B cell (primary cell): ENCODE measurements at regions not wholly inside any gene's neighbourhood (a gene's known extent, or its start where the extent isn't known, plus 50 kb on each side); places are given as distances from the start of the nearest gene placed in this dataset.
"Not testable (repeated sequence)": the region's sequence is repeated elsewhere in the genome, so short reads cannot be mapped to it uniquely, and the experiment has no call there.

Source experiments
- ATAC-seq: fragments of 200-7000 bp; cut with Tn5 transposase; one replicate; pipeline ENCODE4 v1.10.0; 2021; ENCODE audit warnings: low read depth, mild to moderate bottlenecking, moderate number of reproducible peaks, moderate library complexity
- CTCF ChIA-PET: fragments of 350-600 bp; sonication (Branson Sonifier 250); formaldehyde crosslinking; loops from one replicate; lab custom pipeline; 2021; ENCODE audit warnings: antibody characterized with exemption, inconsistent platforms; lab: Charles Lee
- POLR2A ChIA-PET: fragments of 350-600 bp; sonication (Branson Sonifier 250); formaldehyde crosslinking; loops from one replicate; lab custom pipeline; 2021; ENCODE audit warnings: antibody characterized with exemption; lab: Charles Lee
- DNase-seq: peaks from one replicate; pipeline ENCODE4 v3.0.0; 2013
- H2AFZ ChIP-seq: 2 replicates; pipeline ENCODE4 v1.6.1; 2012; ENCODE audit warnings: mild to moderate bottlenecking, low read depth, low read length; ENCODE audit not compliant: insufficient read depth, poor library complexity, severe bottlenecking
- H3K27ac ChIP-seq, 2 donors: 1 replicate in 1 of 2; 2 replicates in 1 of 2; pipeline ENCODE4 v1.5.1; 2012 to 2013; ENCODE audit warnings: low read length in 2 of 2, mild to moderate bottlenecking in 2 of 2, moderate library complexity in 1 of 2
- H3K27me3 ChIP-seq, 4 experiments: fragments of 200-600 bp in 1 of 4; sonication (generic) in 1 of 4; replicated peaks in 1 of 4; 1 replicate in 2 of 4; 2 replicates in 2 of 4; pipeline versions ENCODE4 v1.6.1 to v1.7.0; 2013 to 2016; ENCODE audit warnings: low read length in 3 of 4, mild to moderate bottlenecking in 2 of 4, mixed read lengths in 1 of 4, moderate library complexity in 1 of 4; ENCODE audit not compliant: insufficient read depth in 4 of 4, control insufficient read depth in 3 of 4; ENCODE audit errors: control extremely low read depth in 1 of 4
- H3K36me3 ChIP-seq, 2 experiments: replicated peaks in 1 of 2; 1 replicate in 1 of 2; 2 replicates in 1 of 2; pipeline versions ENCODE4 v1.6.1 to v1.7.1; 2013; ENCODE audit warnings: low read length in 1 of 2; ENCODE audit not compliant: insufficient read depth in 2 of 2, control insufficient read depth in 1 of 2; ENCODE audit errors: control extremely low read depth in 1 of 2, extremely low read depth in 1 of 2
- H3K4me1 ChIP-seq, 2 donors: fragments of 200-600 bp in 1 of 2; sonication (generic) in 1 of 2; 1 replicate in 1 of 2; 2 replicates in 1 of 2; pipeline versions ENCODE4 v1.5.1 to v1.6.1; 2013 to 2017; ENCODE audit warnings: low read length in 2 of 2; ENCODE audit not compliant: control insufficient read depth in 2 of 2, insufficient read depth in 2 of 2
- H3K4me2 ChIP-seq: replicated peaks from 2 replicates; pipeline ENCODE3; 2012; ENCODE audit warnings: mild to moderate bottlenecking, low read depth, low read length; ENCODE audit not compliant: poor library complexity, severe bottlenecking
- H3K4me3 ChIP-seq, 5 experiments: fragments of 200-600 bp in 1 of 5; sonication (generic) in 1 of 5; 1 replicate in 3 of 5; 2 replicates in 2 of 5; pipeline versions ENCODE4 v1.5.1 to v1.7.0; 2011 to 2016; ENCODE audit warnings: low read length in 4 of 5, mild to moderate bottlenecking in 4 of 5, low read depth in 2 of 5, control low read depth in 1 of 5, moderate library complexity in 1 of 5; ENCODE audit not compliant: insufficient read depth in 1 of 5; ENCODE audit errors: control extremely low read depth in 1 of 5, extremely low read depth in 1 of 5
- H3K79me2 ChIP-seq: fragments of 200-600 bp; sonication (generic); one replicate; pipeline ENCODE4 v1.6.0; 2016; ENCODE audit warnings: low read length; ENCODE audit not compliant: control insufficient read depth, insufficient read depth
- H3K9ac ChIP-seq: fragments of 200-600 bp; sonication (generic); 2 replicates; pipeline ENCODE4 v1.6.1; 2017; ENCODE audit warnings: mild to moderate bottlenecking, low read length, moderate library complexity
- H3K9me3 ChIP-seq, 3 donors: one replicate each; pipeline versions ENCODE4 v1.6.1 to v1.7.1; 2013; ENCODE audit warnings: low read length in 2 of 3; ENCODE audit not compliant: control insufficient read depth in 2 of 3, insufficient read depth in 1 of 3; ENCODE audit errors: control extremely low read depth in 1 of 3
- H4K20me1 ChIP-seq: 2 replicates; pipeline ENCODE4 v1.6.0; 2012; ENCODE audit warnings: mild to moderate bottlenecking, low read length; ENCODE audit not compliant: insufficient read depth, control insufficient read depth, poor library complexity, severe bottlenecking
- H3K27ac Mint-ChIP-seq: one replicate; pipeline ENCODE4 v1.8.0; 2021; ENCODE audit warnings: mixed read lengths
- H3K27me3 Mint-ChIP-seq: one replicate; pipeline ENCODE4 v1.8.0; 2021; ENCODE audit warnings: mixed read lengths
- H3K4me1 Mint-ChIP-seq: one replicate; pipeline ENCODE4 v1.8.0; 2021; ENCODE audit warnings: mixed read lengths
- H3K4me3 Mint-ChIP-seq: one replicate; pipeline ENCODE4 v1.8.0; 2021; ENCODE audit warnings: mixed read lengths
- H3K9me3 Mint-ChIP-seq: one replicate; pipeline ENCODE4 v1.8.0; 2022; ENCODE audit warnings: mixed read lengths; ENCODE audit not compliant: insufficient read depth
- EZH2 ChIP-seq: IDR thresholded peaks from 2 replicates; pipeline ENCODE4 v1.6.1; 2012; ENCODE audit warnings: borderline replicate concordance, low read depth, mild to moderate bottlenecking, moderate library complexity, low read length; ENCODE audit not compliant: insufficient read depth, poor library complexity, severe bottlenecking
- WGBS: methylation state at CpG from one replicate; pipeline ENCODE4 v1.1.5; 2013; ENCODE audit warnings: missing lambda C conversion rate; ENCODE audit not compliant: insufficient coverage; 5-methylcytosine and 5-hydroxymethylcytosine counted together
- intact Hi-C: fragments of 100-400 bp; cut with micrococcal nuclease; formaldehyde crosslinking; loops from one replicate; pipeline ENCODE4 v1.10.0; 2022
- TF ChIP-seq, protein P1 (sequence below): fragments of 200-600 bp; IDR thresholded peaks from one replicate; pipeline ENCODE4 v1.8.0; 2022; ENCODE audit warnings: antibody characterized with exemption, mild to moderate bottlenecking

DNA sequence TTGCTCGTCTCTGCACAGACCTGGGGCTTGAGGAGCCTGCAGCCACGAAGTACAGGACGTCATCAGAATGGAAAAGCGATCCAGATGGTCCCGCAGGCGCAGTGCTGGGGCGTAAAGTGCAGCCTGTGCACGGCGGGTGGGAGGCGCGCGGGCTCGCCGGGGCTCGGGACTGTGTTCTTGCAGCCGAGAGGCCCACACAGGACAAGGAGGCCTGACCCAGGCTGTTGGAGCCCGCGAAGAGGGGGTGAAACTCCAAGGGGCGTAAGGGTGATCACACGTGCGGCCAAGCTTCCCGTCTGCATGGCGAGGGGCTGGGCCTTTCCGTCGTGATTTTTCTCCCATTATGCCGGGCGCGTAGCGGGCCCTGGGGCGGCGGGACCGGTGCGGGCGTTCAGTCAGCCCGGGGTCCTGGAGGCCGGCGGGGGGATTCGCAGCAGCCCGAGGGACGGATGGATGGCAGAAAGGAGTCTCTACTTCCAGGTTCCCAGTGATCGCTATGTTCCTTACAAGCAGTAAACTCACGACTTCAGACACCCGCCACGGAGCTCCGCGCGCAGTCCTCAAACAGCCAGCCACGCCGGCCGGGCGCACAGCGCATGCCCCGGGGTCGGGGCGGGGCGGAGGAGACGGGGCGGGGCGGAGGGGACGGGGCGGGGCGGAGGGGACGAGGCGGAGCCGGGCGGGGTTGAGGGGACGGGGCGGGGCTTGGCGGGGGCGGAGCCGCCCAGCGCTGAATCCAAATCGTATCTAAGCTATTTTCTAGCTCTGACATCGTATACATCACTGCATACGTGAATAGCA is 141.0 kb upstream of the KCNJ18 start:
- H4K20me1 ChIP-seq, result no peaks in the 10 kb centered on the region
- H3K27me3 ChIP-seq, result peaks cover 0 to 16% (median 4%) of the 10 kb centered on the region in 4 experiments
- WGBS, result under 1% methylated on average over 51 of the region's 75 CpGs
- H2AFZ ChIP-seq, result peak overlapping the region; percentile 96
- peaks cover 10 to 11% of the 10 kb centered on the region in 2 donors for H3K4me1 ChIP-seq
- H3K27ac ChIP-seq, result no peak overlapping the region
- H3K4me1 Mint-ChIP-seq, result peaks cover 19% of the 10 kb centered on the region
- H3K4me2 ChIP-seq, result peak overlapping the region; percentile 72
- TF ChIP-seq, protein P1, sequence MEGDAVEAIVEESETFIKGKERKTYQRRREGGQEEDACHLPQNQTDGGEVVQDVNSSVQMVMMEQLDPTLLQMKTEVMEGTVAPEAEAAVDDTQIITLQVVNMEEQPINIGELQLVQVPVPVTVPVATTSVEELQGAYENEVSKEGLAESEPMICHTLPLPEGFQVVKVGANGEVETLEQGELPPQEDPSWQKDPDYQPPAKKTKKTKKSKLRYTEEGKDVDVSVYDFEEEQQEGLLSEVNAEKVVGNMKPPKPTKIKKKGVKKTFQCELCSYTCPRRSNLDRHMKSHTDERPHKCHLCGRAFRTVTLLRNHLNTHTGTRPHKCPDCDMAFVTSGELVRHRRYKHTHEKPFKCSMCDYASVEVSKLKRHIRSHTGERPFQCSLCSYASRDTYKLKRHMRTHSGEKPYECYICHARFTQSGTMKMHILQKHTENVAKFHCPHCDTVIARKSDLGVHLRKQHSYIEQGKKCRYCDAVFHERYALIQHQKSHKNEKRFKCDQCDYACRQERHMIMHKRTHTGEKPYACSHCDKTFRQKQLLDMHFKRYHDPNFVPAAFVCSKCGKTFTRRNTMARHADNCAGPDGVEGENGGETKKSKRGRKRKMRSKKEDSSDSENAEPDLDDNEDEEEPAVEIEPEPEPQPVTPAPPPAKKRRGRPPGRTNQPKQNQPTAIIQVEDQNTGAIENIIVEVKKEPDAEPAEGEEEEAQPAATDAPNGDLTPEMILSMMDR, result no peak
- TF ChIP-seq EZH2, result no peak
- peak; percentile 83 for DNase-seq
- H3K79me2 ChIP-seq, result no peaks in the 10 kb centered on the region
- no peaks in the 10 kb centered on the region for H3K36me3 ChIP-seq
- ChIA-PET POLR2A (no interaction called here), CTCF (interaction anchor here (1.0 kb wide), 1 partner anchor 38 kb away, joined by 3 read pairs; no protein-coding TSS in a partner anchor)
- peak overlapping the region in 4 of 5 experiments; percentile 70 to 82 (median 72) for H3K4me3 ChIP-seq
- H3K9ac ChIP-seq, result peak overlapping the region; percentile 74
- ATAC-seq, result peak; percentile 96
- H3K9me3 ChIP-seq, result peaks cover 0 to 3% (median 3%) of the 10 kb centered on the region in 3 donors
- peak overlapping the region; percentile 89 for H3K4me3 Mint-ChIP-seq
- peaks cover 31% of the 10 kb centered on the region for H3K27me3 Mint-ChIP-seq
- H3K27ac Mint-ChIP-seq, result peak overlapping the region; percentile 50
- intact Hi-C loops, result loop anchor here (1.0 to 5.0 kb wide), 4 partner anchors 38 to 508 kb away; partner anchors contain the start of gene USP22
- peaks cover 3% of the 10 kb centered on the region for H3K9me3 Mint-ChIP-seq

DNA sequence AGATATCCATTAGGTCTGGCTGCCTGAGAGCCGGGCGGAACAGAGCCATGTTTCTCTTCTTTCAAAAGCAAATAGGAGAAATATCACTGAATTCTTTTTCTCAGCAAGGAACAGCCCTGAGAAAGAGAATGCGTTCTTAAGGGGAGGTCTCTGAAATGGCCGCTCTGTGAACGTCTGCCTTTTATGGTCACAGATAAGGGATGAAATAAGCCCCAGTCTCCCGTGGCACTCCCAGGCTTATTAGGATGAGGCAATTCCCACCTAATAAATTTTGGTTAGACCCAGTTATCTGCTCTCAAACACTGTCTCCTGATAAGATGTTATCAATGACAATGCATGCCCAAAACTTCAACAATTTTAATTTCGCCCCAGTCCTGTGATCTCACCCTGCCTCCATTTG is 133.4 kb upstream of the KCNJ18 start:
- peaks cover 0 to 13% (median 1%) of the 10 kb centered on the region in 3 donors for H3K9me3 ChIP-seq
- H3K4me3 ChIP-seq, H3K4me3 Mint-ChIP-seq, H3K27ac ChIP-seq, H3K36me3 ChIP-seq, H3K4me1 ChIP-seq, H3K9me3 Mint-ChIP-seq, H3K4me2 ChIP-seq, H3K79me2 ChIP-seq, CTCF ChIA-PET, H3K4me1 Mint-ChIP-seq, H3K27ac Mint-ChIP-seq, DNase-seq, H2AFZ ChIP-seq, H3K9ac ChIP-seq, H3K27me3 ChIP-seq, ATAC-seq, H4K20me1 ChIP-seq, intact Hi-C loops, POLR2A ChIA-PET: not testable (repeated sequence)
- 100% methylated on average over 2 of the region's 7 CpGs for WGBS
- H3K27me3 Mint-ChIP-seq, result peaks cover 38% of the 10 kb centered on the region
